ENCODE measurements at regions not wholly inside any gene's neighbourhood (a gene's known extent, or its start where the extent isn't known, plus 50 kb on each side); places are given as distances from the start of the nearest gene placed in this dataset.

DNA sequence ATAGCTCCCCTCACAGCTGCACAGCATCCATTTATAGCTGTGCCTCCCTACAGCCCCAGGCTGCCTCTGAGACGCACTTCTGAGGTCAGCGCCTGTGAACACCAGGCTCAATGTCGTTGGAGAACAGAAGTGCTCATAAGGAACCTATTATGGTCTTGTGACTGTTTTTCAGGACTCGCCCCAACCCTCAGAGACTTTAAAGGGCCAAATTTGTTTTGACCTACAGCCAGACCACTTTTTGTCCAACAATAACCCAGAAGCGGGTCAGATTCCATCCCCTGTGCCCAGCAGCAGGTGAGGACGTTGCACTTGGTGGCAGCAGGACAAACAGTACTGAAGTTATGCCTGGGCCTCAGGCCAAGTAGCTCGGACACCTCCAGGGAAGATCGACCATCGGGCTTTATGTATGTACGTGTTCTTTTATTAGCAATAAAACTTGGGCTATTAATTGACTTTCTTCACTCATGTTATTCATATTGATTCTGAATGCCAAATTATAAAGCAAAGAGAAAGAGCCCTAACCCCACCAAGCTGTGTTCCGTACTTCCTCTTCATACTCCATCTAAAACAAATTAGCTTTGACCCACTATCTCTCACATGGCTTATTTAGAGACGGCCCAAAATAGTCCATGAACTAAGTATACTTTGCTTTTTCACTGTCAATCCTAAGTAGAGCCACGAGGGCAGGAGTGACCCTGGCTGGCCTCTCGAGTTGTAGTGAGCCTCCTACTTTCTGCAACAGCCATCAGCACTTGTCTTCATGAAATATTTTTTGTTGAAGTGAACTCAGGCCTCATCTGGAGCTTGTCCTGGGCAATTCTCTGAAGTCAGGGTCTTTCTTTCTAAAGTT, 92.3 kb upstream of the PAX6 start:
- TF ChIP-seq, protein P1, sequence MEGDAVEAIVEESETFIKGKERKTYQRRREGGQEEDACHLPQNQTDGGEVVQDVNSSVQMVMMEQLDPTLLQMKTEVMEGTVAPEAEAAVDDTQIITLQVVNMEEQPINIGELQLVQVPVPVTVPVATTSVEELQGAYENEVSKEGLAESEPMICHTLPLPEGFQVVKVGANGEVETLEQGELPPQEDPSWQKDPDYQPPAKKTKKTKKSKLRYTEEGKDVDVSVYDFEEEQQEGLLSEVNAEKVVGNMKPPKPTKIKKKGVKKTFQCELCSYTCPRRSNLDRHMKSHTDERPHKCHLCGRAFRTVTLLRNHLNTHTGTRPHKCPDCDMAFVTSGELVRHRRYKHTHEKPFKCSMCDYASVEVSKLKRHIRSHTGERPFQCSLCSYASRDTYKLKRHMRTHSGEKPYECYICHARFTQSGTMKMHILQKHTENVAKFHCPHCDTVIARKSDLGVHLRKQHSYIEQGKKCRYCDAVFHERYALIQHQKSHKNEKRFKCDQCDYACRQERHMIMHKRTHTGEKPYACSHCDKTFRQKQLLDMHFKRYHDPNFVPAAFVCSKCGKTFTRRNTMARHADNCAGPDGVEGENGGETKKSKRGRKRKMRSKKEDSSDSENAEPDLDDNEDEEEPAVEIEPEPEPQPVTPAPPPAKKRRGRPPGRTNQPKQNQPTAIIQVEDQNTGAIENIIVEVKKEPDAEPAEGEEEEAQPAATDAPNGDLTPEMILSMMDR (IDR thresholded peaks at IDR 0.05) = no peak
- Histone ChIP-seq H3K4me3 (ENCODE audit: low read depth in 1 of 2, low read length in 1 of 2) (no peak overlapping the region), H3K4me1 (ENCODE audit: control insufficient read depth in 1 of 2, insufficient read depth in 1 of 2, low read depth in 1 of 2, low read length in 1 of 2) (no peaks in the 10 kb centered on the region), H3K27me3 (no peaks in the 10 kb centered on the region), H3K27ac (no peak overlapping the region), H3K36me3 (no peaks in the 10 kb centered on the region), H3K9me3 (no peaks in the 10 kb centered on the region)

DNA sequence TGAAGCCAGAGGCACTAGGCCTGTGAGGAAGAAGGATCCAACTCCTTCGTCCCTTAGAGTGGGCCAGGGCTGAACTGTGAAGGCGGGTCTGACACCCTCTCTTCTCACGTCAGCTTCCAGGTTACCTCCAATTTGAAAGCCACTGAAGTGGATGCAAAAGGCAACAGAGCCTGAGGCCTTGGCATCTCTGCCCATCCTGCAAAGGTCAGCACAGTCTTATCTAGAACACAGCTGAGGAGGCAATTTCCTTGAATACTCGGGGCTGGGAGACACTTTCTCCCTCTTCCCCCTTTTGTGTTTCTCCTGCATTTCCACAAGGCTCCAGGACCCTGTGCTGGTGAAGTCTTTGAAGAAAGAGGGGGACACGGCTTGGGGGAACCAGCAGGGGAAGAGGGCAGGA, 91.6 kb upstream of the PAX6 start:
- Histone ChIP-seq H3K4me3 (ENCODE audit: low read depth in 1 of 2, low read length in 1 of 2) (no peak overlapping the region), H3K27ac (no peak overlapping the region), H3K36me3 (no peaks in the 10 kb centered on the region), H3K4me1 (ENCODE audit: control insufficient read depth in 1 of 2, insufficient read depth in 1 of 2, low read depth in 1 of 2, low read length in 1 of 2) (no peaks in the 10 kb centered on the region), H3K9me3 (no peaks in the 10 kb centered on the region), H3K27me3 (no peaks in the 10 kb centered on the region)
- TF ChIP-seq, protein P1 (IDR thresholded peaks at IDR 0.05) = no peak

DNA sequence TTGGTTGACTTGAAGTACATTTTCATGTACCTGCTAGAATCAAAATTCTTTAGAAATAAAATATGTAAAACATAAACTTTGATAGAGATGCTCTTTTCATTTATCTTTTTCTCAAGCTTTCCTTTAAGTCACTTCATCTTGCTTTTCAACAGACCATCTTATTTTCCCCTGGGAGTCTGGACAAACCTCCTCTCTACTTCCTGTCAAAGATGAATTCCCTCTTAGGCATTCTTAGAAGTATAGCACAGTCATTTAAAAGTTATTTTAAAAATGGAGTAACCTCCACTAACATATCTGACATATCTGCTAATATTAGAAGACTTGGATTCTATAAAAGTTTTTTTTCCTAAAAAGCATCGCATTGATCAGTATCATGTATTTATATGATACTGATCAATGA, 84.8 kb upstream of the PAX6 start:
- TF ChIP-seq, protein P1 (IDR thresholded peaks at IDR 0.05) = no peak
- Histone ChIP-seq H3K27ac (no peak overlapping the region), H3K4me1 (ENCODE audit: control insufficient read depth in 1 of 2, insufficient read depth in 1 of 2, low read depth in 1 of 2, low read length in 1 of 2) (no peaks in the 10 kb centered on the region), H3K9me3 (no peaks in the 10 kb centered on the region), H3K27me3 (peaks cover 5% of the 10 kb centered on the region), H3K36me3 (no peaks in the 10 kb centered on the region), H3K4me3 (ENCODE audit: low read depth in 1 of 2, low read length in 1 of 2) (no peak overlapping the region)

DNA sequence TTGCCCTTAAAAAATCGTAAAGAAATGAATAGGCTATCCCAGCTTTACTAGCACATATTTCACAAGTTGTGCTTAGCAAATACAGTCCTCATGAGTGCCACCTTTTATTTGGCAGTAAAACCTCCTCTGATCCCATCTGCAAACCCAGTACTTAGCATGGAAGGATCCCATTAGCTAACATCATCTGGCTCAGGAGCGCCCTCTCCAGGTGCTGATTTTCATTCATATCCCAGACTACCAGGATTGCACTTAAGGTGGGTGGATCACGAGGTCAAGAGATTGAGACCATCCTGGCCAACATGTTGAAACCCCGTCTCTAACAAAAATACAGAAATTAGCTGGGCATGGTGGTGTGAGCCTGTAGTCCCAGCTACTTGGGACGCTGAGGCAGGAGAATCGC, 76.1 kb upstream of the PAX6 start:
- Histone ChIP-seq H3K27me3 (peaks cover 10% of the 10 kb centered on the region), H3K4me1 (ENCODE audit: control insufficient read depth in 1 of 2, insufficient read depth in 1 of 2, low read depth in 1 of 2, low read length in 1 of 2) (no peaks in the 10 kb centered on the region), H3K4me3 (ENCODE audit: low read depth in 1 of 2, low read length in 1 of 2) (no peak overlapping the region), H3K36me3 (no peaks in the 10 kb centered on the region), H3K9me3 (no peaks in the 10 kb centered on the region), H3K27ac (no peak overlapping the region)
- TF ChIP-seq, protein P1 (IDR thresholded peaks at IDR 0.05) = no peak

DNA sequence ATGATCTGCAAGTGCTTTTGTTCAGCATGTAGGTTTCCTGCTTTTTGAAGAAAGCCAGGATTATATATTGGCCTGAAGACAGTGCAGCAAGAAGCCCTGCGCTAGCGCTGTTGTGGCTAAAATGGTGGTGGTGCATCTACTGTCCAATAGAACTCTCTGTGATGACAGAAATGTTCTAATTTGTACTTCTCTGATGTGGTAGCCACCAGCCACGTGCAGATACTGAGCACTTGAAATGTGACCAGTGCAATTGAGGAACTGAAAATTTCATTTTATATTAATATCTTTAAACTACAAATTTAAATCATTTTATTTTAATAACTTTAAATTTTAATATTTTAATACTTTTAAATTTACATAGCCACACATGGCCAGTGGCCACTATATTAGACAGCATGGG, 73.0 kb upstream of the PAX6 start:
- no peak overlapping the region for H3K4me3 ChIP-seq (ENCODE audit: low read depth in 1 of 2, low read length in 1 of 2)

More for the DNA sequence above, 73.0 kb upstream of the PAX6 start:
- Histone ChIP-seq H3K27ac (no peak overlapping the region), H3K27me3 (peaks cover 5% of the 10 kb centered on the region), H3K4me1 (ENCODE audit: control insufficient read depth in 1 of 2, insufficient read depth in 1 of 2, low read depth in 1 of 2, low read length in 1 of 2) (no peaks in the 10 kb centered on the region), H3K36me3 (no peaks in the 10 kb centered on the region), H3K9me3 (no peaks in the 10 kb centered on the region)
- TF ChIP-seq, protein P1 (IDR thresholded peaks at IDR 0.05) = no peak

Data from neutrophil (primary cell).